KMS-11 (cell line): ENCODE measurements at regions not wholly inside any gene's neighbourhood (a gene's known extent, or its start where the extent isn't known, plus 50 kb on each side); places are given as distances from the start of the nearest gene placed in this dataset.

Source experiments
- H2AFZ ChIP-seq: fragments of 200-600 bp; sonication (generic); 2 replicates; pipeline ENCODE4 v1.6.1; 2016; ENCODE audit warnings: antibody characterized with exemption, mixed run types, low read depth
- H3K27ac ChIP-seq: fragments of 200-600 bp; sonication (generic); 2 replicates; pipeline ENCODE4 v1.6.1; 2016; ENCODE audit warnings: mild to moderate bottlenecking, mixed run types
- H3K27me3 ChIP-seq: fragments of 200-600 bp; sonication (generic); 2 replicates; pipeline ENCODE4 v1.6.1; 2017; ENCODE audit warnings: mild to moderate bottlenecking, low read depth, mixed run types, moderate library complexity; ENCODE audit not compliant: insufficient read depth
- H3K36me3 ChIP-seq: fragments of 200-600 bp; sonication (generic); 2 replicates; pipeline ENCODE4 v1.6.1; 2017; ENCODE audit warnings: mild to moderate bottlenecking, mixed run types; ENCODE audit not compliant: insufficient read depth
- H3K4me1 ChIP-seq: fragments of 200-600 bp; sonication (generic); 2 replicates; pipeline ENCODE4 v1.6.1; 2016; ENCODE audit warnings: mild to moderate bottlenecking, low read depth, mixed run types; ENCODE audit not compliant: poor library complexity, severe bottlenecking
- H3K4me2 ChIP-seq: fragments of 200-600 bp; sonication (generic); 2 replicates; pipeline ENCODE4 v1.7.0; 2016; ENCODE audit warnings: mild to moderate bottlenecking, mixed run types
- H3K4me3 ChIP-seq: fragments of 200-600 bp; sonication (generic); IDR thresholded peaks from 2 replicates; pipeline ENCODE4 v1.6.1; 2017; ENCODE audit warnings: low read depth, low read length, mixed read lengths; ENCODE audit not compliant: insufficient read depth
- H3K79me2 ChIP-seq: fragments of 200-600 bp; sonication (generic); 2 replicates; pipeline ENCODE4 v1.6.1; 2016; ENCODE audit warnings: low read depth, mixed run types; ENCODE audit not compliant: insufficient read depth
- H3K9ac ChIP-seq: fragments of 200-600 bp; sonication (generic); 2 replicates; pipeline ENCODE4 v1.6.1; 2016; ENCODE audit warnings: mild to moderate bottlenecking, mixed run types
- H4K20me1 ChIP-seq: fragments of 200-600 bp; sonication (generic); 2 replicates; pipeline ENCODE4 v1.6.1; 2016; ENCODE audit warnings: mild to moderate bottlenecking, mixed run types; ENCODE audit not compliant: insufficient read depth
- TF ChIP-seq, protein P1 (sequence below): fragments of 200-600 bp; sonication (generic); conservative IDR thresholded peaks from 2 replicates; pipeline ENCODE4 v1.6.1; 2017; ENCODE audit warnings: low read depth, mild to moderate bottlenecking, antibody characterized with exemption, low read length, moderate library complexity, mixed read lengths

DNA sequence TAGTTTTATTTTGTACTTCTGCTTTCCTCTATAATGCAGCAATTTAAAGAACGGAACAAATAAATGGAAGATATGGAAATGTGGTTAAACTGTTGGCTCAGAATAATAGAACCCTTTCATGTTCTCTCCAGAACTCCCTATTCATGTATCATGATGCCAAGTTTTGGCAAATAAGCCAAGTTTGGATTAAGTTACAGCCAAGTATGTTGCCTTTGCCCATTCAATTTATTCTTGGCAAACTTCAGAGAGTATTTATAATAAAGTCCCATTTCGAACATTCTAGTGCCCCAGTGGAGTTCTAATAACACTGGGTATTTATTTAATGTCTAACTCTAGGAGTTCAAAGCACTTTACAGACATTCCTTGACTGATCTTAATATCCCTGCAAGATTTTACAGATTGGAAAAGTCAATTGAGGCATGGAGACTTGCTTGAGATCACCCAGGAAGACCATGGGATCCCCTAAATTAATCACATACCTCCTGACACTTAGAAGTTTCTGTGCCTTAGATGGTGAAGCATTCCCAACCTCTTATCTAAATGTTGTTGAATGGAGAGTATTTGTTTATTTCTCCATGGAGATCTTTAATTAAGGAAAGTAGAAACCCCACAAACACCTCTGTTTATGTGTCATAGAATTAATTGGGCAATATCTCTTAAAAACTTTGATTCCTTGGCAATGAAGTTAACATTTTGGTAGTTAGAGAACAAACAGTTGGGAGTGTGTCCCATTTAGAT lies 106.7 kb downstream of the ACKR3 start:
- Histone ChIP-seq H3K4me3 (no peak overlapping the region), H3K9ac (no peak overlapping the region), H3K36me3 (no peaks in the 10 kb centered on the region), H2AFZ (no peak overlapping the region), H3K4me2 (no peak overlapping the region), H3K27ac (no peak overlapping the region), H3K79me2 (no peaks in the 10 kb centered on the region), H3K4me1 (no peaks in the 10 kb centered on the region), H4K20me1 (no peaks in the 10 kb centered on the region), H3K27me3 (no peaks in the 10 kb centered on the region)
- TF ChIP-seq, protein P1, sequence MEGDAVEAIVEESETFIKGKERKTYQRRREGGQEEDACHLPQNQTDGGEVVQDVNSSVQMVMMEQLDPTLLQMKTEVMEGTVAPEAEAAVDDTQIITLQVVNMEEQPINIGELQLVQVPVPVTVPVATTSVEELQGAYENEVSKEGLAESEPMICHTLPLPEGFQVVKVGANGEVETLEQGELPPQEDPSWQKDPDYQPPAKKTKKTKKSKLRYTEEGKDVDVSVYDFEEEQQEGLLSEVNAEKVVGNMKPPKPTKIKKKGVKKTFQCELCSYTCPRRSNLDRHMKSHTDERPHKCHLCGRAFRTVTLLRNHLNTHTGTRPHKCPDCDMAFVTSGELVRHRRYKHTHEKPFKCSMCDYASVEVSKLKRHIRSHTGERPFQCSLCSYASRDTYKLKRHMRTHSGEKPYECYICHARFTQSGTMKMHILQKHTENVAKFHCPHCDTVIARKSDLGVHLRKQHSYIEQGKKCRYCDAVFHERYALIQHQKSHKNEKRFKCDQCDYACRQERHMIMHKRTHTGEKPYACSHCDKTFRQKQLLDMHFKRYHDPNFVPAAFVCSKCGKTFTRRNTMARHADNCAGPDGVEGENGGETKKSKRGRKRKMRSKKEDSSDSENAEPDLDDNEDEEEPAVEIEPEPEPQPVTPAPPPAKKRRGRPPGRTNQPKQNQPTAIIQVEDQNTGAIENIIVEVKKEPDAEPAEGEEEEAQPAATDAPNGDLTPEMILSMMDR: no peak

DNA sequence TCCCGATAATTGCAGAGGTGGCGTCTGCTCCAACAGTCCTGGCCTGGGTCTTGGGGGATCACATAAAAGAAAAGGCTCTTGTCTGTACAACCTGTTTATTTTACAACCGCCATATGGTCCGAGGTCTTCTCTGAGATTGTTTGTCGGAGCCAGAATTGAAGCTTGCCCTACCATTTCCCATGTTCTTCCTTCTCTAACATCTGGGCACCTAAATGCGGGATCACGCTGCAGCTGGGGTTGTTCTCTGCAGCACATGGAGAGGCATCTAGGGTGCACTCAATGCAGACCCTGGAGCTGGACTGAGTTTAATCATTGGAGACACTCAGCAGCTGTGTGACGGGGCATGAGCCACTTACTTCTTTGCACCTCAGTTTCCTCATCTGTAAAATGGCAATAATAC lies 107.7 kb downstream of the ACKR3 start:
- H3K9ac ChIP-seq: no peak overlapping the region
- H3K36me3 ChIP-seq: no peaks in the 10 kb centered on the region
- H3K4me1 ChIP-seq: no peaks in the 10 kb centered on the region
- TF ChIP-seq, protein P1: no peak
- H3K27ac ChIP-seq: no peak overlapping the region
- H4K20me1 ChIP-seq: no peaks in the 10 kb centered on the region
- H3K79me2 ChIP-seq: no peaks in the 10 kb centered on the region
- H2AFZ ChIP-seq: no peak overlapping the region
- no peak overlapping the region for H3K4me2 ChIP-seq
- no peaks in the 10 kb centered on the region for H3K27me3 ChIP-seq
- no peak overlapping the region for H3K4me3 ChIP-seq

DNA sequence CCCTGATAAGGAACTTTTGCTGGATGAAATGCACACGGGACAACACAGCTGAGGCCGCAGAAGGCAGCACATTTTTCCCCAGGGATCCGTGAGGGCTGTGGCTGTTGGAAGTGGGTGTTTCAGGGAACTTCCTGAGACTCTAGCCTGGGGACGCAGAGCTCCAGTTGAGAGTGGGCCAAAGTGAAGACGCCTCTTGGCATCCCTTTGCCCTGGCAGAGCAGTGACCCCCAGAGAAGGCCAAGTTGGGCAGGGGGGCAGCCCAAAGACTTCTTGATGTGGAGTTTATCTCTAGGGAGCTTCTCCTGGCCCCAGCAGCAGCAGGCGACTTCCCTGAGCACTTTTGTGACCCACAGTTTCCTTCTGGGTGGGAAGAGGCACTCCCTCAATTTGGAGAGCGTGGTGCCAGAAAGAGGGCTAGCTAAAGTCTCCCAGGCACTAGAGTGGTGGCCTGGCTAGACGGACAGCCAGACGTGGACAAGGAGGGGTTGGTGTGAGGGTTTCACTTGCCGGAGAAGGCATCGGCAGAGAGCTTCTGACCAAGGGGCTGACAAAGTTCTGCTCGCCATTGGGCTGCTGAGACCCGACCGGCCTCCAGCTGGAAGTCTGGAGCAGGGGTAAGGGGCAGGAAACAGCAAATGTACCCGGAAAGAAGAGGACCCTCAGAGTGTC lies 108.8 kb downstream of the ACKR3 start:
- Histone ChIP-seq H3K4me2 (no peak overlapping the region), H3K4me1 (no peaks in the 10 kb centered on the region), H3K9ac (no peak overlapping the region), H3K36me3 (no peaks in the 10 kb centered on the region), H4K20me1 (no peaks in the 10 kb centered on the region), H3K4me3 (no peak overlapping the region), H3K27ac (no peak overlapping the region), H3K79me2 (no peaks in the 10 kb centered on the region), H2AFZ (no peak overlapping the region), H3K27me3 (no peaks in the 10 kb centered on the region)
- TF ChIP-seq, protein P1: no peak

DNA sequence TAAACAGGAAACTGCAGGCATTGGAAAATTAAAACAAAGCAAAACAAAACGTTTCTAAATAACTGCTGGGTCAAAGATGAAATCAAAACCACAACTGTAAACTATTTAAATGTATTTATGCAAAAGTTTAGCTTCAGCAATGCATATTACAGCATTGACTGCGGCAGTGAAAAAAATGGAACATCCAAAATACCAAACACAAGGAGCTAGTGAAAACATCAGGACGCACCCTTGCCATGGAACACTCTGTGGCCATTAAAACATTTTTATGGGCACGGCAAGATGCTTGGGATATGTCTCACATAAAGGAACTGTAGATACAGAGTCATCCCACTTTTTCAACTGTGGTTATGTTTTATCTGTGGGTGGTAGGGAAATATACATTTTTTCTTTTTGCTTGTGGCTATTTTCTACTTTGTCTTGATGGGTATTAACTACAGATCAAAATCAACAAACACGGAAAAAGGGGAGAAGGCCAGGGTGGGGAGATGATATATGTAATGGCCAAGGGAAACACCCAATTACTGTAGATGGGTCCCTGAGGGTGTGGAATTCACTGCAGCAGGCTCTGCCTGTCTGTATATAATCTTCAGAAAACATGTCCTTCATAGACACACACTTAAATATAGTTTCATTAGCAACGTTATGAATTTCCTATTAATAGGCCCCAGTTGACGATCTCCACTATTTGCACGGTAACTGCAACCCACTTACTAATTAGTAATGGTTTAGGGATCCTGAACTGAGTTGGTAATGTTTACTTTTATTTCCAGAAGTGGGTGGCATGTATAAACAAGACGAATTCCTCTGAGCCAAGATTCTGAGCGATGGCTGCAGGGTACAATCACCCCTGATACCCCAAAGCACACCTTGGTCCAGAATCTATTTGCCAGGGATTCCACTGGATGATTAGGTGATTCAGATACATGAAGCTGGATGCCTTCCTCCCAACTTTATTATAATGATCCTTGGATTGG lies 110.5 kb downstream of the ACKR3 start:
- Histone ChIP-seq H3K79me2 (no peaks in the 10 kb centered on the region), H3K27ac (no peak overlapping the region), H3K4me2 (no peak overlapping the region), H3K36me3 (no peaks in the 10 kb centered on the region), H3K9ac (no peak overlapping the region), H4K20me1 (no peaks in the 10 kb centered on the region), H3K27me3 (no peaks in the 10 kb centered on the region), H3K4me3 (no peak overlapping the region), H3K4me1 (no peaks in the 10 kb centered on the region), H2AFZ (no peak overlapping the region)
- TF ChIP-seq, protein P1: no peak
